ENCODE measurements at regions not wholly inside any gene's neighbourhood (a gene's known extent, or its start where the extent isn't known, plus 50 kb on each side); places are given as distances from the start of the nearest gene placed in this dataset.

DNA sequence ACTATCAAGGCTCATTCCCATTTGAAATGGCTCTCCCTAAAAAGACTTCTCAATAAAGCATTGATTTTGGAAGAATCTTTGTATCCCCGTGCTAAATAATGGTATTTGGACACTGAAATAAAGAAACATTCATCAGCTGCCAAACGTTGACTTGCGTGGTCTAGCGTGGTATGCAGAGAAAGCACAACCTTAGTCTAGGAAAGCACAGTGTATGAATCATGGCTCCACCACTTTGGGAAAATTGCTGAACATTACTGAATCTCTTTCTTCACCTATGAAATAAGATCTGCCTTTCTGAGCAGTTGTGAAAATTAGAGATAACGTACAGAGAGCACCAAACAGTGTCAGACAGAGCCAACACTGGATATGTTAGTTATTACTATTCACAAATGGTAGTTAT is 353.9 kb downstream of the SS18 start:
- H3K9me3 ChIP-seq: no peaks in the 10 kb centered on the region
- TF ChIP-seq POLR2A (IDR thresholded peaks at IDR 0.05) (no peak), POLR2AphosphoS5 (IDR thresholded peaks at IDR 0.05) (no peak)
- TF ChIP-seq, protein P1, sequence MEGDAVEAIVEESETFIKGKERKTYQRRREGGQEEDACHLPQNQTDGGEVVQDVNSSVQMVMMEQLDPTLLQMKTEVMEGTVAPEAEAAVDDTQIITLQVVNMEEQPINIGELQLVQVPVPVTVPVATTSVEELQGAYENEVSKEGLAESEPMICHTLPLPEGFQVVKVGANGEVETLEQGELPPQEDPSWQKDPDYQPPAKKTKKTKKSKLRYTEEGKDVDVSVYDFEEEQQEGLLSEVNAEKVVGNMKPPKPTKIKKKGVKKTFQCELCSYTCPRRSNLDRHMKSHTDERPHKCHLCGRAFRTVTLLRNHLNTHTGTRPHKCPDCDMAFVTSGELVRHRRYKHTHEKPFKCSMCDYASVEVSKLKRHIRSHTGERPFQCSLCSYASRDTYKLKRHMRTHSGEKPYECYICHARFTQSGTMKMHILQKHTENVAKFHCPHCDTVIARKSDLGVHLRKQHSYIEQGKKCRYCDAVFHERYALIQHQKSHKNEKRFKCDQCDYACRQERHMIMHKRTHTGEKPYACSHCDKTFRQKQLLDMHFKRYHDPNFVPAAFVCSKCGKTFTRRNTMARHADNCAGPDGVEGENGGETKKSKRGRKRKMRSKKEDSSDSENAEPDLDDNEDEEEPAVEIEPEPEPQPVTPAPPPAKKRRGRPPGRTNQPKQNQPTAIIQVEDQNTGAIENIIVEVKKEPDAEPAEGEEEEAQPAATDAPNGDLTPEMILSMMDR (IDR thresholded peaks at IDR 0.05): no peak
- no peak for DNase-seq (ENCODE audit: low spot score)
- intact Hi-C loops (cut with DNase I): no loop called here
- H3K36me3 ChIP-seq: no peaks in the 10 kb centered on the region
- no peaks in the 10 kb centered on the region for H3K4me1 ChIP-seq (replicated peaks)
- H3K27me3 ChIP-seq (replicated peaks; ENCODE audit: insufficient read depth): no peaks in the 10 kb centered on the region
- H3K27ac ChIP-seq: no peak overlapping the region
- 60% methylated on average over 5 of the region's 5 CpGs for WGBS
- H3K4me3 ChIP-seq: no peak overlapping the region

DNA sequence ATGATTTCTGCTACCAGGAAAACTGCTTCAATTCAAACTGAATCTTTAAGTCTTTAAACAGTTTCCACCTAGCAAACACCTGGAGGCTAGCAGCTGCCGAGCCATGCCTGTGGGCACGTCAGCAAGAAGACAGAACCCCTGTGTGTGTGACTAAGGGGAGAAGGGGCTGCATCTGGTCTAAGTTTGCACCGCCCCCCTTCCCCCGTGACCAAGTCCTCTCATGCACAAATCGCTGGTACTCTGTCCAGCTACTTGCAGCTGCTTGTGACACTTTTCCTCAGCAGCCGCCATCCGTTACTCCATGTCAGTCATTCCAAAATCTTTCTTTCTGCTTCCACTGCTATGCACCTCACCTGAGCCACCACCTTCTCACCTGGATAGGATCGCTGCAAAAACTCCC is 355.0 kb downstream of the SS18 start:
- H3K4me1 ChIP-seq (replicated peaks): no peaks in the 10 kb centered on the region
- no peak overlapping the region for H3K4me3 ChIP-seq
- intact Hi-C loops (cut with DNase I): no loop called here
- H3K9me3 ChIP-seq: no peaks in the 10 kb centered on the region
- WGBS: 59% methylated on average over 8 of the region's 8 CpGs
- H3K27me3 ChIP-seq (replicated peaks; ENCODE audit: insufficient read depth): no peaks in the 10 kb centered on the region
- no peaks in the 10 kb centered on the region for H3K36me3 ChIP-seq
- DNase-seq (ENCODE audit: low spot score): no peak
- TF ChIP-seq POLR2A (IDR thresholded peaks at IDR 0.05) (no peak), POLR2AphosphoS5 (IDR thresholded peaks at IDR 0.05) (no peak)
- TF ChIP-seq, protein P1 (IDR thresholded peaks at IDR 0.05): no peak
- no peak overlapping the region for H3K27ac ChIP-seq

DNA sequence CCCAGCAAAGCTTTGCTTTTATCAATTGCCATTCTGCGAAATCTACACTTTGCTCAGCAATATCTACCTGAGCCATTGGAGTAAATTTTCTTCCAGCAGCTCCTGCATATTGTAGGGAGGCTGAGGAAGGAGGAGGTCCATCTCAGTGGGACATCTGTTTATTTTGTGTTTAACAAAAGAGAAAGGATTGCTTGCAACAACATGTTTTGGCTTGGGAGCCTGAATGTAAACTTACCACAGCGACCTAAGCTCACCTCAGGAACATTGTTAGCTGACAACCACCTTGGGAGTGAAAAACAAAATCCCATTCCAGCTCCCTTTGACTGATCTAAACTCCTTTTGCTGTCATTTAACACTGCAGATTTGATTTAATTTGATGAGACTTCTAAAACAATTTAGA is 356.1 kb downstream of the SS18 start:
- intact Hi-C loops (cut with DNase I): no loop called here
- Histone ChIP-seq H3K36me3 (no peaks in the 10 kb centered on the region), H3K9me3 (no peaks in the 10 kb centered on the region), H3K27me3 (replicated peaks; ENCODE audit: insufficient read depth) (no peaks in the 10 kb centered on the region), H3K4me1 (replicated peaks) (no peaks in the 10 kb centered on the region), H3K27ac (no peak overlapping the region), H3K4me3 (no peak overlapping the region)
- TF ChIP-seq POLR2A (IDR thresholded peaks at IDR 0.05) (no peak), POLR2AphosphoS5 (IDR thresholded peaks at IDR 0.05) (no peak)
- TF ChIP-seq, protein P1 (IDR thresholded peaks at IDR 0.05): no peak
- WGBS: 50% methylated on average over 2 of the region's 2 CpGs
- DNase-seq (ENCODE audit: low spot score): no peak

DNA sequence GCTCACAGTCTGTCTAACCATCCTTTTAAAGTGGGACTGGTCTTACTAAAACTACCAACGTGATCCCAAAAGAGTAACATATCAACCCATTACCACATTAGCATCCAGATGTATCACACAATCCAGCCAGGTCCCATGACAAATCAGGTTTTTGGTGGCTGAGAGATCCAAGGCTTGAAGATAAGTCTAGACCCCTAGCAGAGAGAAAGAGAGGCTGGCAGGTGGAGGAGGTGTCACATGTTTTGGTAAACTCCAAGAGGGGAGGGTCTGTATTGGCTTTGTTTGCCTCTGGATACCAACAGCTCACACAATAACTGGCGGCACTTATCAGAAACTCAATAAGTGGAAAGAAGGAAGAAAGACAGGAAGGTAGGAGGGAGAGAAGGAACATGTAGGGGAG is 357.6 kb downstream of the SS18 start:
- Histone ChIP-seq H3K9me3 (no peaks in the 10 kb centered on the region), H3K4me1 (replicated peaks) (no peaks in the 10 kb centered on the region), H3K27ac (no peak overlapping the region), H3K27me3 (replicated peaks; ENCODE audit: insufficient read depth) (no peaks in the 10 kb centered on the region), H3K4me3 (no peak overlapping the region), H3K36me3 (no peaks in the 10 kb centered on the region)
- WGBS: 73% methylated on average over 2 of the region's 2 CpGs
- intact Hi-C loops (cut with DNase I): no loop called here
- TF ChIP-seq, protein P1 (IDR thresholded peaks at IDR 0.05): no peak
- TF ChIP-seq POLR2AphosphoS5 (IDR thresholded peaks at IDR 0.05) (no peak), POLR2A (IDR thresholded peaks at IDR 0.05) (no peak)
- DNase-seq (ENCODE audit: low spot score): no peak

DNA sequence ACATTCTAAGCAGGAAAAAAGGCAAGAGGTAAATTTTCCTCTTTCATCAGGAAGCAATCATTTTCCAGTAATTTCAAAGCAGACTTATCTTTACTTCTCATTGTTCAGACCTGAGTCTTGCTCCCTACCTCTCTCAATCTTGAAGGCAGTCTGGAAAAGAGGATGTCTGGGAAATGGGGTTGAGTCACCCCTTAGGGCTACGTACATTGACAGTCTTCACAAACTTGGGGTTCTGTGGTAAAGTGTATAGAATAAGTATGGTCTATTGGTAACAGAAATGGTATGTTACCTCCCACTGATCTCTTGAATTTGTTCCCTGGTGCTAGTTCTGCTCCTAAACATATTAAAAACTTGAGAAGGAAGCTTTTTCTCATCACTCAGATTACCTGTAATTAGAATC is 361.3 kb downstream of the SS18 start:
- Histone ChIP-seq H3K4me1 (replicated peaks) (no peaks in the 10 kb centered on the region), H3K27me3 (replicated peaks; ENCODE audit: insufficient read depth) (no peaks in the 10 kb centered on the region), H3K9me3 (no peaks in the 10 kb centered on the region), H3K27ac (no peak overlapping the region), H3K4me3 (no peak overlapping the region), H3K36me3 (no peaks in the 10 kb centered on the region)
- no peak for DNase-seq (ENCODE audit: low spot score)
- TF ChIP-seq POLR2A (IDR thresholded peaks at IDR 0.05) (no peak), POLR2AphosphoS5 (IDR thresholded peaks at IDR 0.05) (no peak)
- TF ChIP-seq, protein P1 (IDR thresholded peaks at IDR 0.05): no peak
- intact Hi-C loops (cut with DNase I): no loop called here
- WGBS: 100% methylated on average over 1 of the region's 1 CpG
